ENCODE measurements at regions not wholly inside any gene's neighbourhood (a gene's known extent, or its start where the extent isn't known, plus 50 kb on each side); places are given as distances from the start of the nearest gene placed in this dataset.

GRCh38 chr5:129345213-129345924 is 114.7 kb upstream of the ADAMTS19 start:
- ATAC-seq (no peak), DNase-seq (no peak)
- H3K9me3 Mint-ChIP-seq (ENCODE audit: insufficient read depth), result peaks cover 9% of the 10 kb centered on the region
- H3K27ac Mint-ChIP-seq, result no peak overlapping the region
- POLR2A ChIA-PET, result no interaction called here
- no peak overlapping the region for H3K4me3 Mint-ChIP-seq
- no peaks in the 10 kb centered on the region for H3K36me3 Mint-ChIP-seq (ENCODE audit: low read depth)
- H3K27me3 Mint-ChIP-seq (ENCODE audit: low read depth), result no peaks in the 10 kb centered on the region
- CTCF ChIA-PET, result no interaction called here
- no peaks in the 10 kb centered on the region for H3K4me1 Mint-ChIP-seq (ENCODE audit: low read depth)

- H3K36me3 Mint-ChIP-seq (ENCODE audit: low read depth), result no peaks in the 10 kb centered on the region
- H3K4me3 Mint-ChIP-seq, result no peak overlapping the region
- no peak for ATAC-seq
- no peaks in the 10 kb centered on the region for H3K27me3 Mint-ChIP-seq (ENCODE audit: low read depth)
- H3K27ac Mint-ChIP-seq, result no peak overlapping the region
- no peaks in the 10 kb centered on the region for H3K9me3 Mint-ChIP-seq (ENCODE audit: insufficient read depth)
- ChIA-PET POLR2A (no interaction called here), CTCF (no interaction called here)
- H3K4me1 Mint-ChIP-seq (ENCODE audit: low read depth), result no peaks in the 10 kb centered on the region
- no peak for DNase-seq
Measured at GRCh38 chr5:129356846-129357245, 103.3 kb upstream of the ADAMTS19 start.

- no peaks in the 10 kb centered on the region for H3K4me1 Mint-ChIP-seq (ENCODE audit: low read depth)
- H3K27me3 Mint-ChIP-seq (ENCODE audit: low read depth), result no peaks in the 10 kb centered on the region
- no peak overlapping the region for H3K4me3 Mint-ChIP-seq
- DNase-seq (no peak), ATAC-seq (no peak)
- H3K36me3 Mint-ChIP-seq (ENCODE audit: low read depth), result no peaks in the 10 kb centered on the region
- no peaks in the 10 kb centered on the region for H3K9me3 Mint-ChIP-seq (ENCODE audit: insufficient read depth)
- CTCF ChIA-PET, result no interaction called here
- no peak overlapping the region for H3K27ac Mint-ChIP-seq
- POLR2A ChIA-PET, result no interaction called here
Measured at GRCh38 chr5:129358069-129358468, 102.0 kb upstream of the ADAMTS19 start.

- CTCF ChIA-PET, result no interaction called here
- POLR2A ChIA-PET, result no interaction called here
Measured at GRCh38 chr5:129359450-129359849, 100.6 kb upstream of the ADAMTS19 start.

GRCh38 chr5:129361441-129362025 is 98.6 kb upstream of the ADAMTS19 start:
- ChIA-PET POLR2A (no interaction called here), CTCF (no interaction called here)
- no peak overlapping the region for H3K4me3 Mint-ChIP-seq
- DNase-seq (no peak), ATAC-seq (no peak)
- no peaks in the 10 kb centered on the region for H3K36me3 Mint-ChIP-seq (ENCODE audit: low read depth)
- H3K4me1 Mint-ChIP-seq (ENCODE audit: low read depth), result no peaks in the 10 kb centered on the region
- no peak overlapping the region for H3K27ac Mint-ChIP-seq
- no peaks in the 10 kb centered on the region for H3K27me3 Mint-ChIP-seq (ENCODE audit: low read depth)
- peaks cover 5% of the 10 kb centered on the region for H3K9me3 Mint-ChIP-seq (ENCODE audit: insufficient read depth)

More at GRCh38 chr5:129359450-129359849, 100.6 kb upstream of the ADAMTS19 start:
- no peaks in the 10 kb centered on the region for H3K27me3 Mint-ChIP-seq (ENCODE audit: low read depth)
- no peak overlapping the region for H3K27ac Mint-ChIP-seq
- no peak overlapping the region for H3K4me3 Mint-ChIP-seq
- DNase-seq, result no peak
- H3K9me3 Mint-ChIP-seq (ENCODE audit: insufficient read depth), result no peaks in the 10 kb centered on the region
- H3K4me1 Mint-ChIP-seq (ENCODE audit: low read depth), result no peaks in the 10 kb centered on the region
- H3K36me3 Mint-ChIP-seq (ENCODE audit: low read depth), result no peaks in the 10 kb centered on the region
- no peak for ATAC-seq

- POLR2A ChIA-PET, result no interaction called here
- no peak for ATAC-seq
- H3K4me3 Mint-ChIP-seq, result no peak overlapping the region
- no peaks in the 10 kb centered on the region for H3K36me3 Mint-ChIP-seq (ENCODE audit: low read depth)
- H3K27me3 Mint-ChIP-seq (ENCODE audit: low read depth), result no peaks in the 10 kb centered on the region
- H3K9me3 Mint-ChIP-seq (ENCODE audit: insufficient read depth), result peaks cover 5% of the 10 kb centered on the region
- CTCF ChIA-PET, result no interaction called here
- no peaks in the 10 kb centered on the region for H3K4me1 Mint-ChIP-seq (ENCODE audit: low read depth)
- no peak overlapping the region for H3K27ac Mint-ChIP-seq
- DNase-seq, result no peak
Measured at GRCh38 chr5:129362456-129362855, 97.6 kb upstream of the ADAMTS19 start.

GRCh38 chr5:129363991-129364390 is 96.1 kb upstream of the ADAMTS19 start:
- POLR2A ChIA-PET, result no interaction called here

GRCh38 chr5:129367883-129368282 is 92.2 kb upstream of the ADAMTS19 start:
- Mint-ChIP-seq H3K4me1 (ENCODE audit: low read depth) (no peaks in the 10 kb centered on the region), H3K27ac (no peak overlapping the region), H3K4me3 (no peak overlapping the region), H3K36me3 (ENCODE audit: low read depth) (no peaks in the 10 kb centered on the region), H3K27me3 (ENCODE audit: low read depth) (no peaks in the 10 kb centered on the region), H3K9me3 (ENCODE audit: insufficient read depth) (peaks cover 5% of the 10 kb centered on the region)
- ChIA-PET POLR2A (no interaction called here), CTCF (no interaction called here)
- DNase-seq (no peak), ATAC-seq (no peak)

More at GRCh38 chr5:129363991-129364390, 96.1 kb upstream of the ADAMTS19 start:
- H3K36me3 Mint-ChIP-seq (ENCODE audit: low read depth), result no peaks in the 10 kb centered on the region
- no peak overlapping the region for H3K27ac Mint-ChIP-seq
- no peak overlapping the region for H3K4me3 Mint-ChIP-seq
- peaks cover 5% of the 10 kb centered on the region for H3K9me3 Mint-ChIP-seq (ENCODE audit: insufficient read depth)
- CTCF ChIA-PET, result no interaction called here
- no peaks in the 10 kb centered on the region for H3K27me3 Mint-ChIP-seq (ENCODE audit: low read depth)
- no peaks in the 10 kb centered on the region for H3K4me1 Mint-ChIP-seq (ENCODE audit: low read depth)
- no peak for DNase-seq
- ATAC-seq, result no peak

- no peaks in the 10 kb centered on the region for H3K36me3 Mint-ChIP-seq (ENCODE audit: low read depth)
- no peaks in the 10 kb centered on the region for H3K27me3 Mint-ChIP-seq (ENCODE audit: low read depth)
- no peaks in the 10 kb centered on the region for H3K4me1 Mint-ChIP-seq (ENCODE audit: low read depth)
- H3K4me3 Mint-ChIP-seq, result no peak overlapping the region
- CTCF ChIA-PET, result no interaction called here
- no peak overlapping the region for H3K27ac Mint-ChIP-seq
- DNase-seq (no peak), ATAC-seq (no peak)
- POLR2A ChIA-PET, result no interaction called here
- no peaks in the 10 kb centered on the region for H3K9me3 Mint-ChIP-seq (ENCODE audit: insufficient read depth)
Measured at GRCh38 chr5:129372025-129372424, 88.1 kb upstream of the ADAMTS19 start.

GRCh38 chr5:129377504-129377903 is 82.6 kb upstream of the ADAMTS19 start:
- no peaks in the 10 kb centered on the region for H3K36me3 Mint-ChIP-seq (ENCODE audit: low read depth)
- no peak for DNase-seq
- ATAC-seq, result no peak
- ChIA-PET CTCF (no interaction called here), POLR2A (no interaction called here)
- no peaks in the 10 kb centered on the region for H3K4me1 Mint-ChIP-seq (ENCODE audit: low read depth)
- no peaks in the 10 kb centered on the region for H3K27me3 Mint-ChIP-seq (ENCODE audit: low read depth)
- H3K9me3 Mint-ChIP-seq (ENCODE audit: insufficient read depth), result no peaks in the 10 kb centered on the region
- H3K4me3 Mint-ChIP-seq, result no peak overlapping the region
- H3K27ac Mint-ChIP-seq, result no peak overlapping the region

GRCh38 chr5:129378961-129379360 is 81.1 kb upstream of the ADAMTS19 start:
- no peak overlapping the region for H3K4me3 Mint-ChIP-seq
- ChIA-PET CTCF (no interaction called here), POLR2A (no interaction called here)
- ATAC-seq, result no peak
- H3K27ac Mint-ChIP-seq, result no peak overlapping the region
- H3K4me1 Mint-ChIP-seq (ENCODE audit: low read depth), result no peaks in the 10 kb centered on the region
- H3K27me3 Mint-ChIP-seq (ENCODE audit: low read depth), result no peaks in the 10 kb centered on the region
- H3K9me3 Mint-ChIP-seq (ENCODE audit: insufficient read depth), result no peaks in the 10 kb centered on the region
- DNase-seq, result no peak
- no peaks in the 10 kb centered on the region for H3K36me3 Mint-ChIP-seq (ENCODE audit: low read depth)

- H3K27ac Mint-ChIP-seq, result no peak overlapping the region
- DNase-seq, result no peak
- H3K36me3 Mint-ChIP-seq (ENCODE audit: low read depth), result no peaks in the 10 kb centered on the region
- no peak overlapping the region for H3K4me3 Mint-ChIP-seq
- H3K9me3 Mint-ChIP-seq (ENCODE audit: insufficient read depth), result no peaks in the 10 kb centered on the region
- no peaks in the 10 kb centered on the region for H3K27me3 Mint-ChIP-seq (ENCODE audit: low read depth)
- no peak for ATAC-seq
- ChIA-PET CTCF (no interaction called here), POLR2A (no interaction called here)
- no peaks in the 10 kb centered on the region for H3K4me1 Mint-ChIP-seq (ENCODE audit: low read depth)
Measured at GRCh38 chr5:129379406-129379805, 80.7 kb upstream of the ADAMTS19 start.
